ENCODE measurements at regions not wholly inside any gene's neighbourhood (a gene's known extent, or its start where the extent isn't known, plus 50 kb on each side); places are given as distances from the start of the nearest gene placed in this dataset.
"Not testable (repeated sequence)": the region's sequence is repeated elsewhere in the genome, so short reads cannot be mapped to it uniquely, and the experiment has no call there.

- Histone ChIP-seq H3F3A (replicated peaks; ENCODE audit: insufficient read depth) (no peaks in the 10 kb centered on the region), H3K27ac (ENCODE audit: low read depth in 2 of 2, low read length in 1 of 2) (no peak overlapping the region), H4K20me1 (ENCODE audit: insufficient read depth) (no peaks in the 10 kb centered on the region), H3K27me3 (ENCODE audit: insufficient read depth) (no peaks in the 10 kb centered on the region), H3K9me2 (no peaks in the 10 kb centered on the region), H3K9me3 (no peaks in the 10 kb centered on the region), H2AFZ (ENCODE audit: low read depth) (no peak overlapping the region), H3K79me2 (ENCODE audit: insufficient read depth) (no peaks in the 10 kb centered on the region), H3K9ac (no peak overlapping the region), H3K36me3 (replicated peaks in 1 of 2; ENCODE audit: control insufficient read depth in 1 of 2, insufficient read depth in 2 of 2, low read length in 1 of 2) (no peaks in the 10 kb centered on the region), H3K4me1 (ENCODE audit: control insufficient read depth in 1 of 2, insufficient read depth in 2 of 2, low read depth in 1 of 2, low read length in 1 of 2) (peaks cover 0 to 10% of the 10 kb centered on the region in 2 experiments; a peak in 1 of 4 replicates), H3K4me2 (no peak overlapping the region), H3K4me3 (ENCODE audit: low read depth in 2 of 2, low read length in 1 of 2) (no peak overlapping the region)
- DNase-seq = no peak
- CTCF ChIA-PET = no interaction called here
- POLR2A ChIA-PET = no interaction called here
- 83% methylated on average over 10 of the region's 10 CpGs for WGBS (ENCODE audit: low lambda C conversion rate)
- TF ChIP-seq ZBTB33 (IDR thresholded peaks at IDR 0.05; ENCODE audit: borderline replicate concordance, low read depth) (no peak), IRF3 (IDR thresholded peaks at IDR 0.05; ENCODE audit: low read depth, low read length) (no peak), NRF1 (IDR thresholded peaks at IDR 0.05; ENCODE audit: low read depth, low read length) (no peak), FOXJ3 (CRISPR knock-in tag; IDR thresholded peaks at IDR 0.05) (no peak)
Observed at GRCh38 chr9:129445794-129446306, 175.1 kb downstream of the C9orf50 start.

GRCh38 chr9:129443515-129444164 lies 177.3 kb downstream of the C9orf50 start:
- H3K4me3 ChIP-seq (ENCODE audit: low read depth in 2 of 2, low read length in 1 of 2); H3K4me2 ChIP-seq; DNase-seq; H4K20me1 ChIP-seq (ENCODE audit: insufficient read depth); H3K9ac ChIP-seq; H2AFZ ChIP-seq (ENCODE audit: low read depth); POLR2A ChIA-PET; H3K9me3 ChIP-seq; H3K27ac ChIP-seq (ENCODE audit: low read depth in 2 of 2, low read length in 1 of 2); H3K9me2 ChIP-seq; H3K27me3 ChIP-seq (ENCODE audit: insufficient read depth); H3K36me3 ChIP-seq (replicated peaks in 1 of 2; ENCODE audit: control insufficient read depth in 1 of 2, insufficient read depth in 2 of 2, low read length in 1 of 2); H3F3A ChIP-seq (replicated peaks; ENCODE audit: insufficient read depth); H3K79me2 ChIP-seq (ENCODE audit: insufficient read depth): not testable (repeated sequence)
- CTCF ChIA-PET = interaction anchor here (1.0 to 1.5 kb wide), 4 partner anchors 15 to 301 kb away, joined by 3 read pairs; no protein-coding TSS in a partner anchor
- WGBS (ENCODE audit: low lambda C conversion rate) = 91% methylated on average over 8 of the region's 8 CpGs
- peaks cover 0 to 10% of the 10 kb centered on the region in 2 experiments; a peak in 1 of 4 replicates for H3K4me1 ChIP-seq (ENCODE audit: control insufficient read depth in 1 of 2, insufficient read depth in 2 of 2, low read depth in 1 of 2, low read length in 1 of 2)

- 82% methylated on average over 13 of the region's 13 CpGs for WGBS (ENCODE audit: low lambda C conversion rate)
- no peaks in the 10 kb centered on the region for H4K20me1 ChIP-seq (ENCODE audit: insufficient read depth)
- no peaks in the 10 kb centered on the region for H3K79me2 ChIP-seq (ENCODE audit: insufficient read depth)
- no peaks in the 10 kb centered on the region for H3K9me3 ChIP-seq
- no peak for TF ChIP-seq RFX5 (IDR thresholded peaks at IDR 0.05; ENCODE audit: low read length)
- TF ChIP-seq FOXJ3 (CRISPR knock-in tag; IDR thresholded peaks at IDR 0.05) = no peak
- TF ChIP-seq RCOR1 (IDR thresholded peaks at IDR 0.05; ENCODE audit: low read length) = no peak
- no peak for TF ChIP-seq SIN3A (IDR thresholded peaks at IDR 0.05; ENCODE audit: borderline replicate concordance, low read depth, low read length)
- TF ChIP-seq ZBTB33 (IDR thresholded peaks at IDR 0.05; ENCODE audit: borderline replicate concordance, low read depth) = no peak
- no peak for TF ChIP-seq TAF1 (IDR thresholded peaks at IDR 0.05; ENCODE audit: borderline replicate concordance, low read depth, low read length)
- no peak overlapping the region for H3K4me3 ChIP-seq (ENCODE audit: low read depth in 2 of 2, low read length in 1 of 2)
- H3K4me2 ChIP-seq = no peak overlapping the region
- no peaks in the 10 kb centered on the region for H3K36me3 ChIP-seq (replicated peaks in 1 of 2; ENCODE audit: control insufficient read depth in 1 of 2, insufficient read depth in 2 of 2, low read length in 1 of 2)
- no peak overlapping the region for H3K9ac ChIP-seq
- H3K27ac ChIP-seq (ENCODE audit: low read depth in 2 of 2, low read length in 1 of 2) = no peak overlapping the region; a peak in 1 of 4 replicates
- ChIA-PET CTCF (interaction anchor here (1.0 to 1.5 kb wide), 4 partner anchors 16 to 300 kb away, joined by 3 read pairs; no protein-coding TSS in a partner anchor), POLR2A (no interaction called here)
- no peak for DNase-seq
- no peaks in the 10 kb centered on the region for H3K9me2 ChIP-seq
- no peaks in the 10 kb centered on the region for H3K27me3 ChIP-seq (ENCODE audit: insufficient read depth)
- H3F3A ChIP-seq (replicated peaks; ENCODE audit: insufficient read depth) = no peaks in the 10 kb centered on the region
- H3K4me1 ChIP-seq (ENCODE audit: control insufficient read depth in 1 of 2, insufficient read depth in 2 of 2, low read depth in 1 of 2, low read length in 1 of 2) = peaks cover 0 to 12% of the 10 kb centered on the region in 2 experiments; a peak in 1 of 4 replicates
- no peak overlapping the region for H2AFZ ChIP-seq (ENCODE audit: low read depth)
Observed at GRCh38 chr9:129442803-129443511, 177.9 kb downstream of the C9orf50 start.
